IMR-90 (cell line): ENCODE measurements at regions not wholly inside any gene's neighbourhood (a gene's known extent, or its start where the extent isn't known, plus 50 kb on each side); places are given as distances from the start of the nearest gene placed in this dataset.

ENCODE experiments used
- ATAC-seq: fragments of 200-7000 bp; cut with Tn5 transposase; 2 replicates; pipeline ENCODE4 v1.9.1; 2020; ENCODE audit warnings: low read depth, mild to moderate bottlenecking, moderate library complexity
- BruUV-seq: library from RNA; stranded (reverse); fragments of 400-500 nt; replicated peaks from 2 replicates; lab custom pipeline; 2021; lab: Mats Ljungman, UMichigan
- CTCF ChIA-PET: fragments of 300-600 bp; formaldehyde crosslinking; extraction: SDS; loops from one replicate; lab custom pipeline; 2021; ENCODE audit warnings: antibody characterized with exemption; lab: Yijun Ruan, JAX
- POLR2A ChIA-PET: fragments of 300-600 bp; sonication (Branson Sonifier 250); formaldehyde crosslinking; loops from one replicate; lab custom pipeline; 2022; ENCODE audit warnings: antibody characterized with exemption; ENCODE audit not compliant: unreplicated experiment; lab: Charles Lee
- DNase-seq: peaks from one replicate; pipeline ENCODE4 v3.0.0; 2013
- H2AFZ ChIP-seq: replicated peaks from 2 replicates; pipeline ENCODE3; 2013; ENCODE audit warnings: low read length, mild to moderate bottlenecking; ENCODE audit not compliant: poor library complexity
- H2AK5ac ChIP-seq: 2 replicates; pipeline ENCODE4 v1.6.1; 2013; ENCODE audit warnings: low read depth, low read length, inconsistent platforms
- H2AK9ac ChIP-seq: replicated peaks from 2 replicates; pipeline ENCODE3; 2013; ENCODE audit warnings: mild to moderate bottlenecking, low read depth, low read length, moderate library complexity; ENCODE audit not compliant: poor library complexity
- H2BK120ac ChIP-seq: 2 replicates; pipeline ENCODE4 v1.6.1; 2013; ENCODE audit warnings: low read depth, low read length, inconsistent platforms
- H2BK15ac ChIP-seq: 3 replicates; pipeline ENCODE4 v1.6.1; 2013; ENCODE audit warnings: low read depth, low read length, inconsistent platforms
- H2BK20ac ChIP-seq: 2 replicates; pipeline ENCODE4 v1.6.1; 2013; ENCODE audit warnings: low read depth, mild to moderate bottlenecking, inconsistent platforms, low read length, moderate library complexity
- H2BK5ac ChIP-seq: 2 replicates; pipeline ENCODE4 v1.6.1; 2013; ENCODE audit warnings: mild to moderate bottlenecking, low read depth, low read length, inconsistent platforms; ENCODE audit not compliant: poor library complexity, severe bottlenecking
- H3K14ac ChIP-seq: replicated peaks from 2 replicates; pipeline ENCODE4 v1.6.1; 2013; ENCODE audit warnings: low read depth, low read length, inconsistent platforms
- H3K18ac ChIP-seq: 2 replicates; pipeline ENCODE4 v1.6.1; 2013; ENCODE audit warnings: low read depth, low read length, control low read depth
- H3K23ac ChIP-seq: 2 replicates; pipeline ENCODE4 v1.6.1; 2013; ENCODE audit warnings: low read depth, low read length, inconsistent platforms
- H3K27ac ChIP-seq: 2 replicates; pipeline ENCODE4 v1.5.1; 2013; ENCODE audit warnings: mild to moderate bottlenecking, control low read depth, low read length; ENCODE audit not compliant: insufficient read depth
- H3K27me3 ChIP-seq: 2 replicates; pipeline ENCODE4 v1.6.1; 2013; ENCODE audit warnings: low read length; ENCODE audit not compliant: control insufficient read depth, insufficient read depth
- H3K36me3 ChIP-seq: 2 replicates; pipeline ENCODE4 v1.6.1; 2013; ENCODE audit warnings: low read length, mixed read lengths; ENCODE audit not compliant: control insufficient read depth, insufficient read depth
- H3K4ac ChIP-seq: 2 replicates; pipeline ENCODE4 v1.6.1; 2013; ENCODE audit warnings: low read depth, low read length, inconsistent platforms
- H3K4me1 ChIP-seq: 2 replicates; pipeline ENCODE4 v1.6.1; 2013; ENCODE audit warnings: low read length, mixed read lengths; ENCODE audit not compliant: control insufficient read depth, insufficient read depth
- H3K4me2 ChIP-seq: 2 replicates; pipeline ENCODE4 v1.6.1; 2013; ENCODE audit warnings: low read depth, mild to moderate bottlenecking, control low read depth, low read length, moderate library complexity
- H3K4me3 ChIP-seq: 2 replicates; pipeline ENCODE4 v1.5.1; 2013; ENCODE audit warnings: low read depth, mild to moderate bottlenecking, control low read depth, low read length, moderate library complexity; ENCODE audit not compliant: insufficient read depth
- H3K56ac ChIP-seq: 2 replicates; pipeline ENCODE4 v1.6.1; 2013; ENCODE audit warnings: low read length, inconsistent platforms; ENCODE audit not compliant: insufficient read depth; ENCODE audit errors: extremely low read depth
- H3K79me1 ChIP-seq, 2 experiments: 2 replicates each; pipeline ENCODE4 v1.6.1; 2013; ENCODE audit warnings: low read length in 2 of 2, inconsistent platforms in 1 of 2, low read depth in 1 of 2
- H3K9ac ChIP-seq: 2 replicates; pipeline ENCODE4 v1.6.1; 2013; ENCODE audit warnings: low read depth, low read length, control low read depth
- H3K9me1 ChIP-seq: 2 replicates; pipeline ENCODE4 v1.6.1; 2013; ENCODE audit warnings: low read length, inconsistent platforms; ENCODE audit not compliant: insufficient read depth
- H3K9me3 ChIP-seq: 2 replicates; pipeline ENCODE4 v1.6.1; 2013; ENCODE audit warnings: low read length; ENCODE audit not compliant: control insufficient read depth, insufficient read depth
- H4K20me1 ChIP-seq: 2 replicates; pipeline ENCODE4 v1.6.1; 2013; ENCODE audit warnings: low read length, inconsistent platforms; ENCODE audit not compliant: insufficient read depth
- H4K5ac ChIP-seq: 2 replicates; pipeline ENCODE4 v1.6.1; 2013; ENCODE audit warnings: mild to moderate bottlenecking, low read depth, low read length, control low read depth
- H4K8ac ChIP-seq, 2 experiments: 2 replicates each; pipeline ENCODE4 v1.6.1; 2013; ENCODE audit warnings: low read depth in 2 of 2, low read length in 2 of 2, control low read depth in 1 of 2, inconsistent platforms in 1 of 2
- H4K91ac ChIP-seq: 2 replicates; pipeline ENCODE4 v1.6.1; 2013; ENCODE audit warnings: low read depth, low read length, inconsistent platforms; ENCODE audit not compliant: insufficient read depth
- BHLHE40 ChIP-seq: fragments of 150-350 bp; IDR thresholded peaks from 2 replicates; pipeline ENCODE4 v1.6.1; 2016; ENCODE audit warnings: mild to moderate bottlenecking, low read depth, low read length
- ELK1 ChIP-seq: fragments of 150-350 bp; IDR thresholded peaks from 2 replicates; pipeline ENCODE4 v1.6.1; 2016; ENCODE audit warnings: low read depth, mild to moderate bottlenecking, low read length, moderate library complexity, borderline replicate concordance
- MAFK ChIP-seq: IDR thresholded peaks from 2 replicates; pipeline ENCODE4 v1.6.1; 2012; ENCODE audit warnings: low read depth, low read length, improper control_type of control experiment
- NFE2L2 ChIP-seq: fragments of 150-350 bp; IDR thresholded peaks from 2 replicates; pipeline ENCODE4 v1.6.1; 2016; ENCODE audit warnings: low read depth, mild to moderate bottlenecking, low read length
- POLR2A ChIP-seq: IDR thresholded peaks from 2 replicates; pipeline ENCODE4 v1.6.1; 2012; ENCODE audit warnings: mild to moderate bottlenecking, low read depth, low read length
- RCOR1 ChIP-seq: IDR thresholded peaks from 2 replicates; pipeline ENCODE4 v1.6.1; 2012; ENCODE audit warnings: mild to moderate bottlenecking, low read length, improper control_type of control experiment; ENCODE audit not compliant: insufficient replicate concordance
- SMC3 ChIP-seq: fragments of 150-350 bp; IDR thresholded peaks from 2 replicates; pipeline ENCODE4 v1.6.1; 2016; ENCODE audit warnings: low read depth, mild to moderate bottlenecking, antibody characterized with exemption, low read length, moderate library complexity
- dilution Hi-C: fragments of 300-500 bp; cut with HindIII; formaldehyde crosslinking; loops from one replicate; pipeline ENCODE4 v1.14.3; 2018; ENCODE audit warnings: low sequenced_read_pairs; ENCODE audit not compliant: unreplicated experiment
- in situ Hi-C: fragments of 300-500 bp; cut with MboI; formaldehyde crosslinking; loops from 3 replicates; pipeline ENCODE4 v1.14.3; 2019; ENCODE audit warnings: low sequenced_read_pairs, inconsistent platforms, mixed read lengths
- intact Hi-C: fragments of 100-400 bp; cut with micrococcal nuclease; formaldehyde crosslinking; loops from 2 replicates; pipeline ENCODE4 v1.10.0; 2022

GRCh38 chr3:103025880-103026279 is 591.1 kb downstream of the ZPLD1 start:
- Histone ChIP-seq H3K14ac (no peak overlapping the region), H3K4me1 (no peaks in the 10 kb centered on the region), H2AK5ac (no peak overlapping the region), H2BK5ac (no peak overlapping the region), H3K27me3 (no peaks in the 10 kb centered on the region), H2AFZ (no peak overlapping the region), H3K4me3 (no peak overlapping the region), H3K23ac (no peak overlapping the region), H3K79me1 (no peaks in the 10 kb centered on the region), H3K9ac (no peak overlapping the region), H3K36me3 (no peaks in the 10 kb centered on the region), H3K9me3 (no peaks in the 10 kb centered on the region), H3K56ac (no peak overlapping the region), H2AK9ac (no peak overlapping the region), H3K9me1 (no peaks in the 10 kb centered on the region), H2BK20ac (no peak overlapping the region), H2BK120ac (no peak overlapping the region), H4K91ac (no peak overlapping the region), H4K8ac (no peak overlapping the region), H4K20me1 (no peaks in the 10 kb centered on the region), H3K18ac (no peak overlapping the region), H3K4ac (no peak overlapping the region), H3K27ac (no peak overlapping the region), H2BK15ac (no peak overlapping the region), H4K5ac (no peak overlapping the region), H3K4me2 (no peak overlapping the region)
- POLR2A ChIA-PET: no interaction called here
- TF ChIP-seq ELK1 (no peak), MAFK (no peak), SMC3 (no peak), RCOR1 (no peak), POLR2A (no peak), NFE2L2 (no peak), BHLHE40 (no peak)
- in situ Hi-C loops (no loop called here), dilution Hi-C loops (no loop called here), intact Hi-C loops (no loop called here)
- no peak for ATAC-seq
- CTCF ChIA-PET: no interaction called here
- no TSS peak for BruUV-seq
- DNase-seq: no peak
